Central memory CD4-positive, alpha-beta T cell (primary cell): ENCODE measurements at regions not wholly inside any gene's neighbourhood (a gene's known extent, or its start where the extent isn't known, plus 50 kb on each side); places are given as distances from the start of the nearest gene placed in this dataset.
"Not testable (repeated sequence)": the region's sequence is repeated elsewhere in the genome, so short reads cannot be mapped to it uniquely, and the experiment has no call there.

Experiments
- DNase-seq: peaks from one replicate; pipeline ENCODE4 v3.0.0; 2022

DNA sequence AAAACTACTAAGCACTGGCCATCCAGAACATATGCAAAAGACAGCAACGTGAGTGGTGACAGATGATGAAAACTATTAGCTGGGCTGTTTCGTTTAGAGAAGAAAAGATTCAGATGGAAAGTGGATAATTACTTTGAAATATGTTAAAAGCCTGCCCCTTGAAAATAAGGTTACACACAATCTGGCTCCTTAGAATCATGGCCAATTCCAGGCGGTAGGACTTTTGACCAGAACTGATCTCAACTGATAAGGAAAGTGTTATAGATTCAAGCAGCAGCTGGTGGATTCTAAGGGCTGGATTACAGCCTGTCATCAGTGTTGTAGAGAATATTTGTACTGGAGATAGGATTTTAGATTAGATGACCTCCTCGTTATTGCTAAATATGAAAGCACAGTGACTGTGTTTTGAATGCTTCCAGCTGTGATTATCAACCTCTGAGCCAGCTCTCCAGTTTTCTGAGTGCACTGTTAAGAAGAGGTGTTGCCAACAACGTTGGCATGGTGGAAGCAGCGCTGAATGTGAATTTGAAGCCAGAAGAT, 75.1 kb downstream of the KBTBD2 start:
- DNase-seq, result not testable (repeated sequence)

DNA sequence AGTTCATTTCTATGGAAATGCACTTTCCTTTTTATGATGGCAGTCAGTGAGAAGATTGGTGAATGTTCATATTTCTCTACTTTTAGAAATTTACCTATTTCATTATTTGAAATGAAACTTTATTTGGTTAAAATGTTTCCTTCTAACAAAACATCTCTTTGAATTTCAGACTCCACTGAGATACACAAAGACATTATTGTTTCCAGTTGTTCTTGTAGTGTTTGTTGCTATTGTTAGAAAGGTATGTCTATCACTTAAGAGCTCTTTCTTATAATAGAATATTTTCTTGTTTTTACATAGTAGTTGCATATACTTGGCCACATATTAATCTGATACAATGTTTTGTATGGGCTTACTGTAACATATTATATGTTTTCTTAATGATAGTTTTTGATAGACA, 76.8 kb downstream of the KBTBD2 start:
- DNase-seq, result not testable (repeated sequence)

GRCh38 chr7:32809871-32810270, 81.7 kb downstream of the KBTBD2 start:
- no peak for DNase-seq

DNA sequence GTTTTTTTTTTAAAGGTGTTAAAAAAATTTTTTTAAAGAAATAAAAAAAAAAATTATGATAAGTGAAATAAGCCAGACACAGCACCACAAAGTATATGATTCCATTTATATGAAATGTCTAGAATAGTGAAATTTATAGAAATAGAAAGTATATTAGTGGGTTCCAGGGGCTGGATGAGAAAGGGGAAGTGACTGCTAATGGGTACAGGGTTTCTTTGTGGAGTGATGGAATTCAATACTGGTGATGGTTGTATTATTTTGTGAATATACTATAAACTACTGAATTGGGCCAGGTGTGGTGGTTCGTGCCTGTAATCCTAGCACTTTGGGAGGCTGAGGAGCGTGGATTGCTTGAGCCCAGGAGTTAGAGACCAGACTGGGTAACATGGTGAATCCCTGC, 82.2 kb downstream of the KBTBD2 start:
- DNase-seq, result no peak

DNA sequence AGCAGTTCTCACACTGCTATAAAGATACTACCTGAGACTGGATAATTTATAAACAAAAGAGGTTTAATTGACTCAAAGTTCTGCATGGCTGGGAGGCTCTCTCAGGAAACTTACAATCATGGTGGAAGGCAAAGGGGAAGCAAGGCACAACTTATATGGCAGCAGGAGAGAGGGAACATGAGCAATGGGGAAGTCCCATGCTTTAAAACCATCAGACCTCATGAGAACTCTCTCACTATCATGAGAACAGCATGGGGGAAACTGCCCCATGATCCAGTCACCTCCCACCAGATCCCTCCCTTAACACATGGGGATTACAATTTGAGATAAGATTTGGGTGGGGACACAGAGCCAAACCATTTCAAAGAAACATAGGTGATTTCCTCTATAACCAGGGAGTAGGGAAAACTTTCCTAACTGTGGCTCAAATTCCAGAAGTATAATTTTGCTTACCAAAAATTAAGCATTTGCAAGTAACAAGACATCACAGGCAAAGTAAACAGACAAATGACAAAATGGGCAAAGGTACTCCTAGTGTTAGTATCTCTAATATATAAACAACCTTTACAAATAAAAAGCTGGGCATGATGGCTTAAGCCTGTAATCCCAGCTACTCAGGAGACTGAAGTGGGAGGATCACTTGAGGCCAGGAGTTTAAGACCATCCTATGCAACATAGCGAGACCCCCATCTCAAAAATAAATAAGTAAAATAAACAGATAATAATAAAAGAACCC, 88.0 kb downstream of the KBTBD2 start:
- DNase-seq, result no peak

DNA sequence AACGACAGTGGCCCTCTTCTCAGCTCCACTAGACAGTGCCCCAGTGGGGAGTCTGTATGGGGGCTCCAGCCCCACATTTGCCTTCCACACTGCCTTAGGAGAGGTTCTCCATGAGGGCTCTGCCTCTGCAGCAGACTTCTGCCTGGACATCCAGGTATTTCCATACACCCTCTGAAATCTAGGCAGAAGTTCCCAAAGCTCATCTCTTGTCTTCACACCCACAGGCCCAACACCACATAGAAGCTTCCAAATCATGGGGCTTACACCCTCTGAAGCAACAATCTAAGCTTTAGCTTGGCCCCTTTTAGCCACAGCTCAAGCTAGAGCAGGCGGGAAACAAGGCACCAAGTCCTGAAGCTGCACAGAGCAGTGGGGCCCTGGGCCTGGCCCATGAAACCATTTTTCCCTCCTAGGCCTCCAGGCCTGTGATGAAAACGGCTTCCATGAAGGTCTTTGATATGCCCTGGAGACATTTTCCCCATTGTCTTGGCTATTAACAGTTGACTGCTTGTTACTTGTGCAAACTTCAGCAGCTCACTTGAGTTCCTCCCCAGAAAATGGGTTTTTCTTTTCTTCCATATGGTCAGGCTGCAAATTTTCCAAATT, 89.2 kb downstream of the KBTBD2 start:
- DNase-seq, result no peak

DNA sequence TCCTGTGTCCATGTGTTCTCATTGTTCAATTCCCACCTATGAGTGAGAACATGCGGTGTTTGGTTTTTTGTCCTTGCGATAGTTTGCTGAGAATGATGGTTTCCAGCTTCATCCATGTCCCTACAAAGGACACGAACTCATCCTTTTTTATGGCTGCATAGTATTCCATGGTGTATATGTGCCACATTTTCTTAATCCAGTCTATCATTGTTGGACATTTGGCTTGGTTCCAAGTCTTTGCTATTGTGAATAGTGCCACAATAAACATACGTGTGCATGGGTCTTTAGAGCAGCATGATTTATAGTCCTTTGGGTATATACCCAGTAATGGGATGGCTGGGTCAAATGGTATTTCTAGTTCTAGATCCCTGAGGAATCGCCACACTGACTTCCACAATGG, 98.5 kb downstream of the KBTBD2 start:
- DNase-seq, result not testable (repeated sequence)

DNA sequence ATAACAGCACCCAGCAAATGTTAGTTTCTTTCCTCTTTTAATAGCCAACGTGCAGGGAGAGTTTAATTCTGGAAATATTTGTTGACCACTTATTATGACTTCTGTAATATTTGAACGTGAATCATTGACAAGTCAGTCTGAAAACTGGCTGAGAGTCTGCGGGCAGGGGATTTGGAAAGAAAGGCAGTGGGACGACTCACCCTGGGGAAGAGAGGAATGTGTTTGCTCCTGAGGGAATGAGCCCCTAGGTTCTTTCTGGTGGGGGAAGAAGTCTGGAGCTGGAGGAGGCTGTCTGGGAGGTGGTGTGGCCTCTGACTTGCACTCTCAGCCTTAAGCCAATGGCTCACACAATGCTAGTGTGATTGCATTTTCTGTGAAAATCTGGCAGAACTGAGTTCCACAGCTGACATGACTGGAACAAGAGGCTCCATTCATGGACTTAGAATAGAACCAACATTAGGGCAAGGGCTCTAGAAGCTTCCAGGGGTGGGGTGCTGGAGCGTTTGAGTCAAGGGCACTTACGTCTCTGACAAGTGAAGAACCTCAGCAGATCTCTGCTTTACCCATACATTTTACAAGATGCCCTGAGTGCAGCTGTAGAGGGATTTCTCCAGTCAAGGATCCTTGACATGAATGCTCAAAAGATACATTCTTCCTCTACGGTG, 100.7 kb downstream of the KBTBD2 start:
- DNase-seq, result not testable (repeated sequence)

DNA sequence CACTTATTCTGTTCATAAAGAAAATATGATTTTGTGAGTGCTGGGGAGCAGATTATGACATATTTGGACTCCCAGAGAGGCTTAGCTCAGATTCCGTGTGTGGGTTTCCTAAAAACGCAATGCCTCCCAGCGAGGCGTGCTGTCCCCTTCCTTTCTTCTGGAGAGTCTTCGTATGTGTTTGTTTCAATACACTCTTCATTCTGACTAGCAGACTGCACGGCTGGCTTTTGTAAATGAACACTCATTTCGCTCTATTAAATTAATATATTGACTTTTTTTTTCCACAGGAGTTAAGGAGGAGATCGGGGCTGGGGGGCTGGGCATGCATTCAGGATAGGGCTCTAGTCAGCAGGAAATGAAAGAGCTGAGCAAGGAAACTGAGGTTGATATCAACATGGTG, 102.3 kb downstream of the KBTBD2 start:
- not testable (repeated sequence) for DNase-seq

DNA sequence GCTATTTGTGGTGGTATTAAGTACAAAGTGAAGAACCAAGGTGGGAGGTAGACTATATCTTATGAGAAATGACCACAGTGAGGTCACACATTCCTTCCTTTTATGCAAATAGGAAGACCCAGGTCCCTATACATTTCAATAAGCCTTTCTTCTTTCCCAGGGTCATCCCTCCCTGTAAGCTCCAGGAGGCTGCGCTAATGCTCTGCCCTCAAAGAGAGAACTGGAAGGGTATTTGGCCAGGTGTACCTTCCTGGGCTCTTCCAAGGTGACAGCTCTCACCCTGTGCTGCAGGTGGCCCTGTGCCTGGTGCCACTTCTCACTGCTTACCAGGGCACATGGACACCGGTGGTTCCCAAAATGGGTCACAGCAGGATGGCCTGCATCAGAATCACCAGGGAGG, 103.4 kb downstream of the KBTBD2 start:
- DNase-seq, result not testable (repeated sequence)

DNA sequence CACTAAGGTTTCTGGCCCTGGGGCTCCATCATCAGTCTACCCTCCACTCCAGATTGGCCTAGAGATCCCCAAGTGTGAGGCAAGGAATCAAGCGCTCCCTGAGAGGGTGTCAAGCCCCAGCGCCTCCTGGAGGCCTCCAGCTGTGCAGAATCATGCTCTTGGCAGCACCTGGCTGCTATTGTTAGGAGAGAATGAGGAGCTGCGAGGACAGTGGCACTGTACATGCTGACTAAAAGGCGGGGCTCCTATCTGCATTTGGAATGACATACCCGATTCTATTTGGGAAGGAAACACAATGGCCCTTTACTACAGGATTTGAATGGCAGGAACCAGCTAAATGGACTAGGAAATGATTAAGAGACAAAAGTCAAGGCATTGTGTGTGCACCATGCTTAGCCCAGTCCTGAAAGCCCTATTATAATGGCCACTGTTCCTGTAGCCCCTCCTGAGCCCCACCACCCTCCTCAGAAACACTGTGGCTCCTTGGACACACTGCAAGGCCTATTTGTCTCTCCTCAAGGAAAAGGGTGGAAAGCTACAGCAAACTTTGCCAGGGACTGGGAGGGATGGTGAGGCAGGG, 106.1 kb downstream of the KBTBD2 start:
- not testable (repeated sequence) for DNase-seq

DNA sequence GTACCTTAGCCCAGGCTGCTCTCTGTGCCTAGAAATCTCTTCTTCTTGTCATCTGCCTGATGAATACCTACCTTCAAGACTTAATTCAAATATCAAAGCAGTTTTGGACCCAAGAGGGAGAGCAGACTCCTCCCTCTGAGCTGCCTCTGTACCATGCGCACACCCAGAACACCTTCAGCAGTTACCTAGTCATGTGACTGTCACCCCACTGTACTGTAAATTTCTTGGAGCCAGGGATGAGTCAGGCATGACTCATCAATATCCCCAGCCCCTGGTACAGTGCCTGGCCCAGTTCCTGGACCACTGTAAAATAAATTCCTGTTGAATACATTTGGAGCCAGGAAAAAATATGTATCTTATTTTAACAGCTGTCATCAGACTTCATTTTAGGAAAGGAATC, 111.7 kb downstream of the KBTBD2 start:
- not testable (repeated sequence) for DNase-seq

DNA sequence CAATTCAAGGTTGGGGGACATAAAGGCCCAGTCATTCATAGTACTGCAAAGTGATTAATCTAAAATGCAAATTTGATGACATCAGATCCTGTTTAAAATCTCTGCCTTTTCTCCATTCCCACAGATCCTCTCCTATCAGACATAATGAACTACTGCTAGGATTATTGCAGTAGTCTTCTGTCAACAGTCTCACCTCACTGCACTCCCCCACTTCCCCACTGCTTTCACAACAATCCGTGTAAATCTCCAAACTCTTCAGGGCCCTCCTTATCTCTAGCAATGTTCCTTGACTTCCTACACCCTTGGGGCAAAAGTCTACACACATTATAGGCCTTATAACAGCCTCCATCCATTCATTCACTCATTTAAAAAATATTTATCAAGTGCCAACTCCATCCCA, 112.4 kb downstream of the KBTBD2 start:
- DNase-seq, result no peak

DNA sequence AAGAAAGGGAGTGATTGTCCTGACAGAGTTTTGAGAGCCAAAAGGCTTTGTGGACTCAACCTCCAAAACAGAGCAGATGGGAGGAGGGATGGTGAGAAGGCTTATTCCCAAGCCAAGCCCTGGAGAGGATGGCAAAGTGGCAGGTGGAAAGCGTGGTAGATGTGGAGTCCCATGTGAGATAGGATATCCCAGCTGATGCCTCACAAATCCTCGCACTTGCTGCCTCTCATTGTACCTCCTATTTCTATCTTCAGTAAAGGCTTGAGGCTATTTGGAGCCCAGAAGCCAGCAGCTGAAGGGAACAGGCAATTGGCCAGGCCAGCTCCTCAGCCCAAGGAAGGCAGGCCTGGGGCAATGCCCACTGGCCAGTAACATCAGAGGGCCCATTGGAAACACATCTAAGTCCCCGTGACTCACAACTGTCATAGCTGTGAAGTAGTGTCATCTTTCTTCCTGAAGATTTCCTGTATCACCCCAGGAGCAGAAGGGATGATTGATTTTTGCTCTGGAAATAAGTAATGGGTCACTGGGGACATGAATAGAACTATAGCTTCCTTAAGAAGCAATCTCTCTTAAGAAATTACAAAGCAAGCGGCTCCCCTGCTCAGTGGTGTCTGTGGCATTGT, 114.4 kb downstream of the KBTBD2 start:
- not testable (repeated sequence) for DNase-seq

- not testable (repeated sequence) for DNase-seq
These were observed 115.2 kb downstream of the KBTBD2 start for GRCh38 chr7:32776318-32776717.

DNA sequence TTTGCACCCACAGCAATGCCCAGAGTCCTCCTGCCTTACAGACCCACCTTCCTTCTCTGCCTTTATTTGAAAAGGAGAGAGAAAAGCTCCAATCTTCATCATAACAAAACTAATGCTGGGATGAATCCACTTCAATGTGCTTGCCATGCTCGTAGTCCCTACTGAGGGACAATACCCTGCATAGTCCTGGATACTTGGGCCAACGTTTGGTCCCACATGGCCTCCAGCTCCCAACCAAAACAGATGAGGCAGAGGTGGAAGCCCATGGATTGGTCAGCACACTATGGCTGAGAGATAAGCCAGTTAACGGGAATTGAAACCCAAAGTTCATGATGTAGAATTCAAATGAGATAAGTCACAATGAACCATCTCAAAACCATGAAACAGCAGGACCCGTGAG, 115.8 kb downstream of the KBTBD2 start:
- DNase-seq, result not testable (repeated sequence)

DNA sequence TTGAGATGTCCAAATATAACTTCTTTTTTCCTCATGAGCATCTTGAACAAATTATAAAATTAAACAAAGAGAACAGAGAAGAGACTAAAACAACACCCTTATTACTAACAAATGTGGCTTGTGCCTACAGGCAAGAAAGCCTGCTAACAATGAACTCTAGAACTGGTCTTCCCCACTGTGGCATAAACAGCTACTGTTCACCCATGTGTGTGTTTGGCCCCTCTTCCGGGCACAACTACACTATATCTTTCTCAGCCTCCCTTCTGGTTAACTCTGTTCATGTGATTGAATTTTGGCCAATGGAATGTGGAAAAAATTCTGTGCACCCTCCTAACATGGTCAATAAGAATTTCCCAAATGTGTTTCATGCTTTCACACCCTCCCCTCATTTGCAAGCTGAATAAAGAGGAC, 117.0 kb downstream of the KBTBD2 start:
- no peak for DNase-seq

DNA sequence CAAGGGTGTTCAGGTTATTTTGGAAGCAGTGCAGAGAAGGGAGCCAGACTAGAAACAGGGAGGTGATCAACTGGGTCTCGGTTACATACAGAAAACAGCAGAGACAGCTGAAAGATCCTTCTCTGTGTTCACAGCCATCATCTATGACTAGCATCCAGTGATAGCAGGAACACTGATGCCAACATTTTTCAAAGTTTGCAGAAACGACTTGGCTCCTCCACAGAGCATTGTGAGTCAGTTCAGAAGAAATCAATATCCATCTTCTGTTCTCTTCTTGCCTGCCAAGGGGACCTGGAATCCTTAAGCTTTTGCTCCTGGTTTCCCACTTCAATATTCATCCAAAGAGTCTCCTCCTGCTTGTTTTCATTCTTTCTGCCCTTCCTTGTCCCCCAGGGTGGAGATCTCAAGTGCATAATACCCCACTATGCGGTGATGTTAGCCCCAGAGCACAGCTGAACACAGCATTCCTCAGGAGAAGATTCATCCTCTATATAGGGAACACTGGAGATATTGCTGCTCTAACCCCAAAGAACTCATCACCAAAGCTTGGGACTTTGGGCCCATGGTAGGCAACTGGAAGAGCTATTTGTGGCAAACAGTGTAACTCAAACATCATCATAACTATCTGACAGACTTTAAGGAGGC, 122.6 kb downstream of the KBTBD2 start:
- not testable (repeated sequence) for DNase-seq

DNA sequence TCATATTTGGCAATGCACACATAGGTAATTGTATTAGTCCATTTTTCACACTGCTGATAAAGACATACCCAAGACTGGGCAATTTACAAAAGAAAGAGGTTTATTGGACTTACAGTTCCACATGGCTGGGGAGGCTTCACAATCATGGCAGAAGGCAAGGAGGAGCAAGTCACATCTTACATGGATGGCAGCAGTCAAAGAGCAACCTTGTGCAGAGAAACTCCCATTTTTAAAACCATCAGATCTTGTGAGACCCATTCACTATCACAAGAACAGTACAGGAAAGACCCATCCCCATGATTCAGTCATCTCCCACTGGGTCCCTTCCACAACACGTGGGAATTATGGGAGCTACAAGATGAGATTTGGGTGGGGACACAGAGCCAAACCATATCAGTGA, 123.2 kb downstream of the KBTBD2 start:
- DNase-seq, result not testable (repeated sequence)

- peak; percentile 14 for DNase-seq
These were observed 125.8 kb downstream of the KBTBD2 start for GRCh38 chr7:32765649-32766251.

DNA sequence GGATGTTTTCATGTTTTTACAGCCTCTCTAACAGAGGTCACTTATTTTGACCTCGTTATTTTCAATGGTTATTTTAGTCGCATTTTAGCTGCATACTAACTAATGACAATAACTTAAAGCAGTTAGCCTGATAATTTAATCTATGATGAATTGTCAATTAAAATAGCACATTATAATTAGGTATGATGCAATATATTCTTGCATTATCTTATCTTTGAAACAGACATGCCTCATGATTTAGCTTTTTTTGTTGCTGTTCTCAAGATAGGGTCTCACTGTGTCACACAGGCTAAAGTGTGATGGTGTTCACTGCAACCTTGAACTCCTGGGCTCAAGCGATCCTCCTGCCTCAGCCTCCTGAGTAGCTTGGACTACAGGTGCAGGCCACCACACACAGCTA, 126.4 kb downstream of the KBTBD2 start:
- DNase-seq, result no peak

DNA sequence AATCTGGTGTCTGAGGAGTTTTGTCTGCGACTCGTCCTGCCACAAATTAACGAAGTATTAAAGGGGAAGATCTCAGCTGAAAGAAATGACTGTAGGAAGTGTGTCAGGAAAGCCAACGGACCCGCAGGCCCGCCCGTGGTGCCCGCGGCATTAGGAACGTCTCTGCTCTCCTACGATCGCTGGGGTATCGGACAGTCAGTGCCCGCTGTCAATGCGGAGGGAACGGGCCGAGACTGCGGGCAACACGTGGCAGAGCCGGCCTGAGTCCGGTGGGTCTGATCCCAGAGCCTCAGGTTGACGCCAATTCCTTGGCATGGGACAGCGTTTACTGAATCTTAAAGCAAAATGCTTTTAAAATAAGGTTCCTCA, 128.7 kb downstream of the KBTBD2 start:
- no peak for DNase-seq
